ENCODE measurements at regions not wholly inside any gene's neighbourhood (a gene's known extent, or its start where the extent isn't known, plus 50 kb on each side); places are given as distances from the start of the nearest gene placed in this dataset.
A peak's percentile ranks its signal among the peaks of the same experiment; 100 is the strongest.

- peak overlapping the region; percentile 26 for H3K4me3 ChIP-seq (replicated peaks; ENCODE audit: low read depth, low read length)
- TF ChIP-seq, protein P1, sequence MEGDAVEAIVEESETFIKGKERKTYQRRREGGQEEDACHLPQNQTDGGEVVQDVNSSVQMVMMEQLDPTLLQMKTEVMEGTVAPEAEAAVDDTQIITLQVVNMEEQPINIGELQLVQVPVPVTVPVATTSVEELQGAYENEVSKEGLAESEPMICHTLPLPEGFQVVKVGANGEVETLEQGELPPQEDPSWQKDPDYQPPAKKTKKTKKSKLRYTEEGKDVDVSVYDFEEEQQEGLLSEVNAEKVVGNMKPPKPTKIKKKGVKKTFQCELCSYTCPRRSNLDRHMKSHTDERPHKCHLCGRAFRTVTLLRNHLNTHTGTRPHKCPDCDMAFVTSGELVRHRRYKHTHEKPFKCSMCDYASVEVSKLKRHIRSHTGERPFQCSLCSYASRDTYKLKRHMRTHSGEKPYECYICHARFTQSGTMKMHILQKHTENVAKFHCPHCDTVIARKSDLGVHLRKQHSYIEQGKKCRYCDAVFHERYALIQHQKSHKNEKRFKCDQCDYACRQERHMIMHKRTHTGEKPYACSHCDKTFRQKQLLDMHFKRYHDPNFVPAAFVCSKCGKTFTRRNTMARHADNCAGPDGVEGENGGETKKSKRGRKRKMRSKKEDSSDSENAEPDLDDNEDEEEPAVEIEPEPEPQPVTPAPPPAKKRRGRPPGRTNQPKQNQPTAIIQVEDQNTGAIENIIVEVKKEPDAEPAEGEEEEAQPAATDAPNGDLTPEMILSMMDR (IDR thresholded peaks at IDR 0.05; ENCODE audit: low read length, missing control alignments): no peak
- DNase-seq (ENCODE audit: low read depth): peak; percentile 11
These were observed 393.1 kb downstream of the KLF12 start for GRCh38 chr13:73741111-73741510.

DNA sequence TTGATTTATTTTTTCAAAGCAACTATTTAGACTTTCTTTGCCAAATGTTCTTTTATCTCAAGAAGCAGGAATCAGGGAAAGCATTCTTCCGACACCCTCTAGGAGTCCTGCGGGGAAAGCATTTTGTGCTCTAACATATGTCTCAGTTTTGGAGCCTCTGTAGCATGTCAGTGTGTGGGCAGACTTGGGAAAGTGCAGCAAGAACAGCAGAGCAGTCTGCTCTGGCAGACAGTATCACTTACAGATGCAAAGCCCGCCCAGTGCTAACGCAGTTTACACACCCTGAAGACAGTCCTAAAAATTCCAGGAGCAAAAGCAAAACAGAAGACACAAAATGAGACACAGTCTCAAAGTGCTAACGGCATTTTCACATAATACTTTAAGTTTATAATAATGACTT is 393.5 kb downstream of the KLF12 start:
- H3K4me3 ChIP-seq (replicated peaks; ENCODE audit: low read depth, low read length): peak overlapping the region; percentile 26
- peak; percentile 28 for DNase-seq (ENCODE audit: low read depth)
- TF ChIP-seq, protein P1 (IDR thresholded peaks at IDR 0.05; ENCODE audit: low read length, missing control alignments): no peak

DNA sequence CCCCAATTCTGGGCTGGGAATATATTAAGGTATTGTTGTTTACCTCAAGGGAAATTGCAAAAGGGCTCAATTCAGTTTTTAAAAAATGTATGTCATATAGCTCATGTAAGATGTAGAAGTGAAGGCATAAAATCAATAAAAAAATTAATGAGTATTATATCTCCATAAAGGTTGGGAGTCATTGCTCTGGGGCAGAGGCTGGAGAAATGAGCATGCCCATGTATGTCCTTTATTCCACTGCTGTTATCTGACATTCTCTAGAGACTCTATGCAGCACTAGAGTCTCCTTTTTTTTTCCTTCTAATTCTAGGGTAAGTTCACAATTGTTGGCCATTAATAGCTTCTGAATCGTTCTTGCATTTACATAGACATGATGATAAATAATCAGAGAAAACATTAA is 394.8 kb downstream of the KLF12 start:
- H3K4me3 ChIP-seq (replicated peaks; ENCODE audit: low read depth, low read length): no peak overlapping the region
- no peak for DNase-seq (ENCODE audit: low read depth)
- TF ChIP-seq, protein P1 (IDR thresholded peaks at IDR 0.05; ENCODE audit: low read length, missing control alignments): no peak

- H3K4me3 ChIP-seq (replicated peaks; ENCODE audit: low read depth, low read length): no peak overlapping the region
- DNase-seq (ENCODE audit: low read depth): no peak
- TF ChIP-seq, protein P1 (IDR thresholded peaks at IDR 0.05; ENCODE audit: low read length, missing control alignments): no peak
These were observed 395.6 kb downstream of the KLF12 start for GRCh38 chr13:73738626-73739025.

- no peak for DNase-seq (ENCODE audit: low read depth)
- no peak overlapping the region for H3K4me3 ChIP-seq (replicated peaks; ENCODE audit: low read depth, low read length)
- TF ChIP-seq, protein P1 (IDR thresholded peaks at IDR 0.05; ENCODE audit: low read length, missing control alignments): no peak
These were observed 397.0 kb downstream of the KLF12 start for GRCh38 chr13:73737214-73737613.

GRCh38 chr13:73733706-73734105 is 400.5 kb downstream of the KLF12 start:
- no peak for DNase-seq (ENCODE audit: low read depth)
- no peak overlapping the region for H3K4me3 ChIP-seq (replicated peaks; ENCODE audit: low read depth, low read length)
- TF ChIP-seq, protein P1 (IDR thresholded peaks at IDR 0.05; ENCODE audit: low read length, missing control alignments): no peak

- TF ChIP-seq, protein P1 (IDR thresholded peaks at IDR 0.05; ENCODE audit: low read length, missing control alignments): no peak
- DNase-seq (ENCODE audit: low read depth): no peak
- no peak overlapping the region for H3K4me3 ChIP-seq (replicated peaks; ENCODE audit: low read depth, low read length)
These were observed 401.9 kb downstream of the KLF12 start for GRCh38 chr13:73732350-73732749.

Measured in fibroblast of pulmonary artery (primary cell).